ENCODE measurements at regions not wholly inside any gene's neighbourhood (a gene's known extent, or its start where the extent isn't known, plus 50 kb on each side); places are given as distances from the start of the nearest gene placed in this dataset.
"Not testable (repeated sequence)": the region's sequence is repeated elsewhere in the genome, so short reads cannot be mapped to it uniquely, and the experiment has no call there.

GRCh38 chr7:80996236-80996635 lies 77.4 kb upstream of the SEMA3C start:
- 96% methylated on average over 2 of the region's 2 CpGs; no CpG with 5 or more reads in 1 of the 2 experiments for WGBS, 2 experiments (ENCODE audit: extremely low coverage in 1 of 2, insufficient coverage in 1 of 2, insufficient read length in 1 of 2, insufficient replicate concordance in 2 of 2, low coverage in 1 of 2, low lambda C conversion rate in 2 of 2, missing lambda C conversion rate in 1 of 2)
- H2BK15ac ChIP-seq (ENCODE audit: low read length); H2BK5ac ChIP-seq (ENCODE audit: low read depth, low read length); H3K14ac ChIP-seq (ENCODE audit: insufficient read length); H4K8ac ChIP-seq (ENCODE audit: extremely low read depth, insufficient read depth, low read length); H3K27me3 ChIP-seq (replicated peaks in 1 of 4; ENCODE audit: control insufficient read depth in 3 of 4, extremely low read depth in 1 of 4, insufficient read depth in 3 of 4, low read length in 3 of 4); H2BK12ac ChIP-seq (ENCODE audit: low read depth, low read length); H3K4me3 ChIP-seq (ENCODE audit: extremely low read depth in 1 of 4, insufficient read depth in 2 of 4, low read depth in 3 of 4, low read length in 4 of 4); H3K79me2 ChIP-seq (ENCODE audit: control insufficient read depth in 1 of 2, insufficient read depth in 2 of 2, low read length in 2 of 2); H3K27ac ChIP-seq (ENCODE audit: low read depth, low read length); H2AFZ ChIP-seq (ENCODE audit: low read length); H3K36me3 ChIP-seq (ENCODE audit: control insufficient read depth in 2 of 4, insufficient read depth in 4 of 4, low read length in 3 of 4); H3K23me2 ChIP-seq (ENCODE audit: low read depth, low read length); H2AK5ac ChIP-seq (ENCODE audit: low read depth, low read length); H3K4me2 ChIP-seq (ENCODE audit: insufficient read depth in 1 of 2, low read depth in 2 of 2, low read length in 2 of 2); H3K9ac ChIP-seq (replicated peaks in 1 of 4; ENCODE audit: extremely low read depth in 1 of 4, low read depth in 3 of 4, low read length in 3 of 4); H3K4ac ChIP-seq (replicated peaks; ENCODE audit: insufficient read length, low read depth, low read length); DNase-seq (ENCODE audit: low read depth in 1 of 2, low spot score in 2 of 2); H4K20me1 ChIP-seq (replicated peaks in 1 of 2; ENCODE audit: control insufficient read depth in 1 of 2, insufficient read depth in 2 of 2, low read length in 2 of 2); H3K18ac ChIP-seq (ENCODE audit: extremely low read depth, low read length); H2BK20ac ChIP-seq (ENCODE audit: low read length); H3K79me1 ChIP-seq (ENCODE audit: low read depth, low read length); POLR2A ChIA-PET (ENCODE audit: partially characterized antibody); H3K9me3 ChIP-seq (ENCODE audit: insufficient read depth in 2 of 2, low read depth in 1 of 2, low read length in 1 of 2); FAIRE-seq; CTCF ChIA-PET (ENCODE audit: partially characterized antibody); H2BK120ac ChIP-seq (replicated peaks; ENCODE audit: low read depth, low read length); H3K56ac ChIP-seq (replicated peaks; ENCODE audit: insufficient read length, low read depth, low read length); H3K23ac ChIP-seq (ENCODE audit: insufficient read length); H4K91ac ChIP-seq (replicated peaks; ENCODE audit: insufficient read length, low read length); H3K4me1 ChIP-seq (replicated peaks in 1 of 4; ENCODE audit: control insufficient read depth in 3 of 4, insufficient read depth in 4 of 4, low read length in 3 of 4); H4K5ac ChIP-seq (ENCODE audit: insufficient read length, low read depth, low read length): not testable (repeated sequence)
